ENCODE measurements at regions not wholly inside any gene's neighbourhood (a gene's known extent, or its start where the extent isn't known, plus 50 kb on each side); places are given as distances from the start of the nearest gene placed in this dataset.

- ChIA-PET CTCF (interaction anchor here (0.9 kb wide), 1 partner anchor 11 kb away, joined by 3 read pairs; no protein-coding TSS in a partner anchor), POLR2A (no interaction called here)
- H3K27me3 ChIP-seq (ENCODE audit: control insufficient read depth, insufficient read depth, low read length): no peaks in the 10 kb centered on the region
- no peaks in the 10 kb centered on the region for H3K36me3 ChIP-seq (ENCODE audit: control insufficient read depth, insufficient read depth, low read length)
- no peak for DNase-seq (ENCODE audit: low read depth)
- no peak overlapping the region for H3K4me3 ChIP-seq (ENCODE audit: low read depth, low read length)
- TF ChIP-seq, protein P1, sequence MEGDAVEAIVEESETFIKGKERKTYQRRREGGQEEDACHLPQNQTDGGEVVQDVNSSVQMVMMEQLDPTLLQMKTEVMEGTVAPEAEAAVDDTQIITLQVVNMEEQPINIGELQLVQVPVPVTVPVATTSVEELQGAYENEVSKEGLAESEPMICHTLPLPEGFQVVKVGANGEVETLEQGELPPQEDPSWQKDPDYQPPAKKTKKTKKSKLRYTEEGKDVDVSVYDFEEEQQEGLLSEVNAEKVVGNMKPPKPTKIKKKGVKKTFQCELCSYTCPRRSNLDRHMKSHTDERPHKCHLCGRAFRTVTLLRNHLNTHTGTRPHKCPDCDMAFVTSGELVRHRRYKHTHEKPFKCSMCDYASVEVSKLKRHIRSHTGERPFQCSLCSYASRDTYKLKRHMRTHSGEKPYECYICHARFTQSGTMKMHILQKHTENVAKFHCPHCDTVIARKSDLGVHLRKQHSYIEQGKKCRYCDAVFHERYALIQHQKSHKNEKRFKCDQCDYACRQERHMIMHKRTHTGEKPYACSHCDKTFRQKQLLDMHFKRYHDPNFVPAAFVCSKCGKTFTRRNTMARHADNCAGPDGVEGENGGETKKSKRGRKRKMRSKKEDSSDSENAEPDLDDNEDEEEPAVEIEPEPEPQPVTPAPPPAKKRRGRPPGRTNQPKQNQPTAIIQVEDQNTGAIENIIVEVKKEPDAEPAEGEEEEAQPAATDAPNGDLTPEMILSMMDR (IDR thresholded peaks at IDR 0.05; ENCODE audit: insufficient read depth, low read depth, low read length): no peak
Observed at GRCh38 chr13:33383724-33384577, 98.4 kb upstream of the STARD13 start.

- no peak overlapping the region for H3K4me3 ChIP-seq (ENCODE audit: low read depth, low read length)
- DNase-seq (ENCODE audit: low read depth): no peak
- CTCF ChIA-PET: interaction anchor here (1.0 to 1.1 kb wide), 2 partner anchors 14 to 40 kb away, joined by 3 read pairs; no protein-coding TSS in a partner anchor
- no peaks in the 10 kb centered on the region for H3K27me3 ChIP-seq (ENCODE audit: control insufficient read depth, insufficient read depth, low read length)
- TF ChIP-seq, protein P1 (IDR thresholded peaks at IDR 0.05; ENCODE audit: insufficient read depth, low read depth, low read length): no peak
- POLR2A ChIA-PET: interaction anchor here (0.6 kb wide), 1 partner anchor 182 kb away, joined by 6 read pairs; no protein-coding TSS in a partner anchor
- H3K36me3 ChIP-seq (ENCODE audit: control insufficient read depth, insufficient read depth, low read length): no peaks in the 10 kb centered on the region
Observed at GRCh38 chr13:33388286-33388998, 102.9 kb upstream of the STARD13 start.

- H3K36me3 ChIP-seq (ENCODE audit: control insufficient read depth, insufficient read depth, low read length): no peaks in the 10 kb centered on the region
- H3K4me3 ChIP-seq (ENCODE audit: low read depth, low read length): no peak overlapping the region
- TF ChIP-seq, protein P1 (IDR thresholded peaks at IDR 0.05; ENCODE audit: insufficient read depth, low read depth, low read length): no peak
- H3K27me3 ChIP-seq (ENCODE audit: control insufficient read depth, insufficient read depth, low read length): no peaks in the 10 kb centered on the region
- ChIA-PET CTCF (no interaction called here), POLR2A (no interaction called here)
- no peak for DNase-seq (ENCODE audit: low read depth)
Observed at GRCh38 chr13:33392794-33393405, 107.3 kb upstream of the STARD13 start.

GRCh38 chr13:33394294-33394932, 108.9 kb upstream of the STARD13 start:
- TF ChIP-seq, protein P1 (IDR thresholded peaks at IDR 0.05; ENCODE audit: insufficient read depth, low read depth, low read length): no peak
- POLR2A ChIA-PET: no interaction called here
- CTCF ChIA-PET: interaction anchor here (1.0 kb wide), 1 partner anchor 10 kb away, joined by 3 read pairs; no protein-coding TSS in a partner anchor
- no peak for DNase-seq (ENCODE audit: low read depth)
- H3K27me3 ChIP-seq (ENCODE audit: control insufficient read depth, insufficient read depth, low read length): no peaks in the 10 kb centered on the region
- no peak overlapping the region for H3K4me3 ChIP-seq (ENCODE audit: low read depth, low read length)
- no peaks in the 10 kb centered on the region for H3K36me3 ChIP-seq (ENCODE audit: control insufficient read depth, insufficient read depth, low read length)

Data from BJ (cell line).